ENCODE measurements at regions not wholly inside any gene's neighbourhood (a gene's known extent, or its start where the extent isn't known, plus 50 kb on each side); places are given as distances from the start of the nearest gene placed in this dataset.

GRCh38 chr1:221071777-221072176 is 192.5 kb downstream of the HLX start:
- TF ChIP-seq EZH2phosphoT487 (IDR thresholded peaks at IDR 0.05; ENCODE audit: insufficient read depth, low read depth) (no peak), EZH2 (IDR thresholded peaks at IDR 0.05; ENCODE audit: insufficient read depth, poor library complexity, severe bottlenecking) (no peak)
